ENCODE measurements at regions not wholly inside any gene's neighbourhood (a gene's known extent, or its start where the extent isn't known, plus 50 kb on each side); places are given as distances from the start of the nearest gene placed in this dataset.

DNA sequence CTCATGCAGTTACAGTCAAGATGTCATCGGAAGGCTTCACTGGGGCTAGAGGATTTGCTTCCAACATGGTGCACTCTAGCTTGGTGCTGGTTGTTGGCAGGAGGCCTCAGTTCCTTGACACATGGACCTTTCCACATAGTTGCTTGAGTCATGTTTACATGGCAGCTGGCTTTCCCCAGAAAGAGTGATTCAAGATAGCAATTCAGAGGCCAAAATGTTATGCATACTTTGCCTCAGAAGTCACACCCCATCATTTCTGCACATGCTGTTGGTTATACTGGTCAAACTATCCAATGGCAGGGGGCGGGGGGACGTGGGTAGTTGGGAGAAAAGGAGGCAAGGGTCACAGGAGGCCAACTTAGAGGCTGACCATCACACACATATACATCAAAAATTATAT lies 58.7 kb downstream of the FOXB1 start:
- peaks cover 6% of the 10 kb centered on the region for H3K36me3 Mint-ChIP-seq (ENCODE audit: low read depth)
- H3K27me3 ChIP-seq (ENCODE audit: control insufficient read depth, insufficient read depth, low read length, poor library complexity, severe bottlenecking) = no peaks in the 10 kb centered on the region
- H3K9ac ChIP-seq (ENCODE audit: extremely low read depth, low read length, poor library complexity, severe bottlenecking) = no peak overlapping the region
- H3K36me3 ChIP-seq (ENCODE audit: control insufficient read depth, insufficient read depth, low read length) = no peaks in the 10 kb centered on the region
- TF ChIP-seq, protein P1, sequence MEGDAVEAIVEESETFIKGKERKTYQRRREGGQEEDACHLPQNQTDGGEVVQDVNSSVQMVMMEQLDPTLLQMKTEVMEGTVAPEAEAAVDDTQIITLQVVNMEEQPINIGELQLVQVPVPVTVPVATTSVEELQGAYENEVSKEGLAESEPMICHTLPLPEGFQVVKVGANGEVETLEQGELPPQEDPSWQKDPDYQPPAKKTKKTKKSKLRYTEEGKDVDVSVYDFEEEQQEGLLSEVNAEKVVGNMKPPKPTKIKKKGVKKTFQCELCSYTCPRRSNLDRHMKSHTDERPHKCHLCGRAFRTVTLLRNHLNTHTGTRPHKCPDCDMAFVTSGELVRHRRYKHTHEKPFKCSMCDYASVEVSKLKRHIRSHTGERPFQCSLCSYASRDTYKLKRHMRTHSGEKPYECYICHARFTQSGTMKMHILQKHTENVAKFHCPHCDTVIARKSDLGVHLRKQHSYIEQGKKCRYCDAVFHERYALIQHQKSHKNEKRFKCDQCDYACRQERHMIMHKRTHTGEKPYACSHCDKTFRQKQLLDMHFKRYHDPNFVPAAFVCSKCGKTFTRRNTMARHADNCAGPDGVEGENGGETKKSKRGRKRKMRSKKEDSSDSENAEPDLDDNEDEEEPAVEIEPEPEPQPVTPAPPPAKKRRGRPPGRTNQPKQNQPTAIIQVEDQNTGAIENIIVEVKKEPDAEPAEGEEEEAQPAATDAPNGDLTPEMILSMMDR (conservative IDR thresholded peaks at IDR 0.05) = no peak
- no peaks in the 10 kb centered on the region for H3K4me1 ChIP-seq (ENCODE audit: control insufficient read depth, insufficient read depth, low read length)
- H3K9me3 Mint-ChIP-seq = peaks cover 25% of the 10 kb centered on the region
- no peak overlapping the region for H3K4me3 ChIP-seq (ENCODE audit: low read length)
- 87 to 100% methylated on average over 1 to 3 of the region's 3 CpGs for WGBS, 2 experiments (ENCODE audit: insufficient coverage in 1 of 2, insufficient read length in 1 of 2)
- H3K27ac ChIP-seq (ENCODE audit: low read depth, low read length) = no peak overlapping the region
- peaks cover 5% of the 10 kb centered on the region for H3K4me1 Mint-ChIP-seq
- DNase-seq = no peak
- peaks cover 21% of the 10 kb centered on the region for H3K9me3 ChIP-seq (ENCODE audit: control insufficient read depth, low read length)
- H3K4me3 Mint-ChIP-seq = no peak overlapping the region
- peaks cover 4% of the 10 kb centered on the region for H3K27me3 Mint-ChIP-seq (ENCODE audit: insufficient read depth)
- no peak overlapping the region for H3K27ac Mint-ChIP-seq

DNA sequence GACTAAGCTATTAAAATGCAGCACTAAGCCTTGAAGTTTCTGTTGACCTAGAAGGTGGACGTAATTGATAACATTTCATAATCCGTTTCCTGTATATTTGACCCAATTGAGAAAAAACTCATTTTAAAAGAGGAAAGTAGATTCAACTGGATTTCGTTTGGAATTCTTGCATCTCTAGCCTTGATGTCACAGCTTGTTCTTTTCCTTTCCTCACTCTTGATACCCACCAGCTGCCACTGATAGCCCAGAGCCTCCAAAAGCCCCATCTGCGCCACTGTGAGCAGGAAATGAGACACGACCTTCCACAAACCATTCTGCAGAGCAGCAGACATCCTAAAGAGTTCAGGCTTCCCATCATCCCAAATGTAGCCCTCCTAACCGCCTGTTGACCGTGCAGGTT lies 61.8 kb downstream of the FOXB1 start:
- Histone ChIP-seq H3K9me3 (ENCODE audit: control insufficient read depth, low read length) (peaks cover 19% of the 10 kb centered on the region), H3K27ac (ENCODE audit: low read depth, low read length) (no peak overlapping the region), H3K36me3 (ENCODE audit: control insufficient read depth, insufficient read depth, low read length) (no peaks in the 10 kb centered on the region), H3K4me1 (ENCODE audit: control insufficient read depth, insufficient read depth, low read length) (no peaks in the 10 kb centered on the region), H3K9ac (ENCODE audit: extremely low read depth, low read length, poor library complexity, severe bottlenecking) (no peak overlapping the region), H3K27me3 (ENCODE audit: control insufficient read depth, insufficient read depth, low read length, poor library complexity, severe bottlenecking) (no peaks in the 10 kb centered on the region), H3K4me3 (ENCODE audit: low read length) (no peak overlapping the region)
- no peak for DNase-seq
- no peak overlapping the region for H3K4me3 Mint-ChIP-seq
- peaks cover 22% of the 10 kb centered on the region for H3K9me3 Mint-ChIP-seq
- peaks cover 6% of the 10 kb centered on the region for H3K36me3 Mint-ChIP-seq (ENCODE audit: low read depth)
- TF ChIP-seq, protein P1 (conservative IDR thresholded peaks at IDR 0.05) = no peak
- 86 to 90% methylated on average over 4 to 7 of the region's 7 CpGs for WGBS, 2 experiments (ENCODE audit: insufficient coverage in 1 of 2, insufficient read length in 1 of 2)
- peaks cover 5% of the 10 kb centered on the region for H3K4me1 Mint-ChIP-seq
- H3K27ac Mint-ChIP-seq = no peak overlapping the region
- H3K27me3 Mint-ChIP-seq (ENCODE audit: insufficient read depth) = peaks cover 3% of the 10 kb centered on the region

- H3K27ac ChIP-seq (ENCODE audit: low read depth, low read length) = no peak overlapping the region
- no peak overlapping the region for H3K4me3 ChIP-seq (ENCODE audit: low read length)
- Mint-ChIP-seq H3K27ac (no peak overlapping the region), H3K27me3 (ENCODE audit: insufficient read depth) (peaks cover 8% of the 10 kb centered on the region), H3K4me3 (no peak overlapping the region), H3K9me3 (peaks cover 7% of the 10 kb centered on the region), H3K36me3 (ENCODE audit: low read depth) (no peaks in the 10 kb centered on the region), H3K4me1 (peaks cover 12% of the 10 kb centered on the region)
- no peaks in the 10 kb centered on the region for H3K36me3 ChIP-seq (ENCODE audit: control insufficient read depth, insufficient read depth, low read length)
- no peaks in the 10 kb centered on the region for H3K4me1 ChIP-seq (ENCODE audit: control insufficient read depth, insufficient read depth, low read length)
- WGBS, 2 experiments (ENCODE audit: insufficient coverage in 1 of 2, insufficient read length in 1 of 2) = 86% methylated on average over 7 to 8 of the region's 8 CpGs
- TF ChIP-seq, protein P1 (conservative IDR thresholded peaks at IDR 0.05) = no peak
- DNase-seq = no peak
- H3K9me3 ChIP-seq (ENCODE audit: control insufficient read depth, low read length) = peaks cover 5% of the 10 kb centered on the region
- no peak overlapping the region for H3K9ac ChIP-seq (ENCODE audit: extremely low read depth, low read length, poor library complexity, severe bottlenecking)
- H3K27me3 ChIP-seq (ENCODE audit: control insufficient read depth, insufficient read depth, low read length, poor library complexity, severe bottlenecking) = no peaks in the 10 kb centered on the region
These were observed 66.9 kb downstream of the FOXB1 start for GRCh38 chr15:60070838-60071493.
